H1 (cell line): ENCODE measurements at regions not wholly inside any gene's neighbourhood (a gene's known extent, or its start where the extent isn't known, plus 50 kb on each side); places are given as distances from the start of the nearest gene placed in this dataset.

Source experiments
- CTCF ChIA-PET: fragments of 300-600 bp; sonication (Branson Sonifier 250); formaldehyde crosslinking; loops from one replicate; lab custom pipeline; 2021; ENCODE audit not compliant: partially characterized antibody; lab: Charles Lee
- POLR2A ChIA-PET: fragments of 300-600 bp; sonication (Branson Sonifier 250); formaldehyde crosslinking; loops from one replicate; lab custom pipeline; 2021; ENCODE audit warnings: inconsistent platforms; ENCODE audit not compliant: partially characterized antibody; lab: Charles Lee
- DNase-seq, 2 experiments: peaks; one replicate each; pipeline versions ENCODE4 v3.0.0 to v3.0.0-alpha.2; 2010 to 2022; ENCODE audit warnings: low spot score in 2 of 2, low read depth in 1 of 2, mixed read lengths in 1 of 2
- FAIRE-seq: peaks from 2 replicates; lab custom pipeline; 2011; peaks lifted over from hg19 to GRCh38; lab: Jason Lieb, UNC
- H2AFZ ChIP-seq: 2 replicates; pipeline ENCODE4 v1.8.1; 2012; ENCODE audit warnings: low read length, inconsistent platforms
- H2AK5ac ChIP-seq: 2 replicates; pipeline ENCODE4 v1.6.1; 2013; ENCODE audit warnings: low read depth, low read length
- H2BK120ac ChIP-seq: replicated peaks from 2 replicates; pipeline ENCODE3; 2013; ENCODE audit warnings: low read depth, low read length, inconsistent platforms
- H2BK12ac ChIP-seq: 2 replicates; pipeline ENCODE4 v1.6.1; 2013; ENCODE audit warnings: low read depth, low read length
- H2BK15ac ChIP-seq: 2 replicates; pipeline ENCODE4 v1.6.1; 2013; ENCODE audit warnings: low read length
- H2BK20ac ChIP-seq: 2 replicates; pipeline ENCODE4 v1.6.1; 2013; ENCODE audit warnings: low read length
- H2BK5ac ChIP-seq: 2 replicates; pipeline ENCODE4 v1.6.1; 2013; ENCODE audit warnings: low read depth, low read length
- H3K14ac ChIP-seq: 2 replicates; pipeline ENCODE4 v1.6.1; 2013; ENCODE audit warnings: inconsistent platforms; ENCODE audit not compliant: insufficient read length
- H3K18ac ChIP-seq: 2 replicates; pipeline ENCODE4 v1.6.1; 2013; ENCODE audit warnings: low read length; ENCODE audit errors: extremely low read depth
- H3K23ac ChIP-seq: 2 replicates; pipeline ENCODE4 v1.6.1; 2013; ENCODE audit warnings: inconsistent platforms; ENCODE audit not compliant: insufficient read length
- H3K23me2 ChIP-seq: 2 replicates; pipeline ENCODE4 v1.6.1; 2013; ENCODE audit warnings: low read depth, low read length
- H3K27ac ChIP-seq: 2 replicates; pipeline ENCODE4 v1.6.1; 2011; ENCODE audit warnings: low read depth, low read length, inconsistent platforms
- H3K27me3 ChIP-seq, 4 experiments: replicated peaks in 1 of 4; 1 replicate in 1 of 4; 2 replicates in 3 of 4; pipeline versions ENCODE4 v1.6.1 to v1.8.1; 2011 to 2013; ENCODE audit warnings: low read length in 3 of 4, mild to moderate bottlenecking in 3 of 4, inconsistent platforms in 2 of 4, mixed read lengths in 2 of 4, moderate library complexity in 1 of 4; ENCODE audit not compliant: control insufficient read depth in 3 of 4, insufficient read depth in 3 of 4; ENCODE audit errors: extremely low read depth in 1 of 4
- H3K36me3 ChIP-seq, 4 experiments: 2 replicates each; pipeline versions ENCODE4 v1.6.1 to v1.8.1; 2011 to 2013; ENCODE audit warnings: mild to moderate bottlenecking in 4 of 4, low read length in 3 of 4, moderate library complexity in 2 of 4, control low read depth in 1 of 4, inconsistent platforms in 1 of 4; ENCODE audit not compliant: insufficient read depth in 4 of 4, control insufficient read depth in 2 of 4
- H3K4ac ChIP-seq: replicated peaks from 2 replicates; pipeline ENCODE3; 2013; ENCODE audit warnings: low read length, low read depth, mixed read lengths, inconsistent platforms; ENCODE audit not compliant: insufficient read length
- H3K4me1 ChIP-seq, 4 experiments: replicated peaks in 1 of 4; 1 replicate in 1 of 4; 2 replicates in 3 of 4; pipeline versions ENCODE4 v1.6.1 to v1.8.1; 2011 to 2013; ENCODE audit warnings: low read length in 3 of 4, inconsistent platforms in 2 of 4, mixed read lengths in 1 of 4; ENCODE audit not compliant: insufficient read depth in 4 of 4, control insufficient read depth in 3 of 4
- H3K4me2 ChIP-seq, 2 experiments: 2 replicates each; pipeline versions ENCODE4 v1.6.1 to v1.8.1; 2011 to 2013; ENCODE audit warnings: low read depth in 2 of 2, low read length in 2 of 2, control low read depth in 1 of 2, inconsistent platforms in 1 of 2, mild to moderate bottlenecking in 1 of 2; ENCODE audit not compliant: insufficient read depth in 1 of 2
- H3K4me3 ChIP-seq, 4 experiments: fragments of 200-600, 300-600 bp in 1 of 4; sonication (generic), shearing (Covaris generic), sonication (Bioruptor Twin) in 1 of 4; 2 replicates each; pipeline versions ENCODE4 v1.5.1 to v1.8.1; 2011 to 2016; ENCODE audit warnings: low read length in 4 of 4, low read depth in 3 of 4, control low read depth in 2 of 4, inconsistent platforms in 2 of 4, mild to moderate bottlenecking in 2 of 4, mixed read lengths in 1 of 4, moderate library complexity in 1 of 4; ENCODE audit not compliant: insufficient read depth in 2 of 4; ENCODE audit errors: extremely low read depth in 1 of 4
- H3K56ac ChIP-seq: replicated peaks from 2 replicates; pipeline ENCODE3; 2013; ENCODE audit warnings: low read depth, mild to moderate bottlenecking, mixed read lengths, low read length, inconsistent platforms; ENCODE audit not compliant: insufficient read length
- H3K79me1 ChIP-seq: 2 replicates; pipeline ENCODE4 v1.6.1; 2013; ENCODE audit warnings: low read depth, low read length, control low read depth
- H3K79me2 ChIP-seq, 2 experiments: 2 replicates each; pipeline versions ENCODE4 v1.6.1 to v1.8.1; 2012 to 2013; ENCODE audit warnings: low read length in 2 of 2, mild to moderate bottlenecking in 2 of 2, inconsistent platforms in 1 of 2; ENCODE audit not compliant: insufficient read depth in 2 of 2, control insufficient read depth in 1 of 2
- H3K9ac ChIP-seq, 4 experiments: replicated peaks in 1 of 4; 1 replicate in 1 of 4; 2 replicates in 3 of 4; pipeline versions ENCODE4 v1.6.1 to v1.8.1; 2011 to 2013; ENCODE audit warnings: low read depth in 3 of 4, low read length in 3 of 4, control low read depth in 2 of 4, mild to moderate bottlenecking in 2 of 4, moderate library complexity in 2 of 4, inconsistent platforms in 1 of 4; ENCODE audit errors: extremely low read depth in 1 of 4
- H3K9me3 ChIP-seq, 2 experiments: 2 replicates each; pipeline versions ENCODE4 v1.6.1 to v1.8.1; 2012 to 2013; ENCODE audit warnings: mild to moderate bottlenecking in 2 of 2, moderate library complexity in 2 of 2, control low read depth in 1 of 2, inconsistent platforms in 1 of 2, low read depth in 1 of 2, low read length in 1 of 2, mixed read lengths in 1 of 2; ENCODE audit not compliant: insufficient read depth in 2 of 2
- H4K20me1 ChIP-seq, 2 experiments: replicated peaks in 1 of 2; 2 replicates each; pipeline versions ENCODE3 to v1.8.1; 2011 to 2013; ENCODE audit warnings: inconsistent platforms in 2 of 2, low read length in 2 of 2, mild to moderate bottlenecking in 1 of 2; ENCODE audit not compliant: insufficient read depth in 2 of 2, control insufficient read depth in 1 of 2
- H4K5ac ChIP-seq: 2 replicates; pipeline ENCODE4 v1.6.1; 2013; ENCODE audit warnings: low read length, low read depth, mixed read lengths, inconsistent platforms; ENCODE audit not compliant: insufficient read length
- H4K8ac ChIP-seq: 2 replicates; pipeline ENCODE4 v1.8.0; 2013; ENCODE audit warnings: mild to moderate bottlenecking, moderate library complexity, low read length, inconsistent platforms; ENCODE audit not compliant: insufficient read depth; ENCODE audit errors: extremely low read depth
- H4K91ac ChIP-seq: replicated peaks from 2 replicates; pipeline ENCODE3; 2013; ENCODE audit warnings: low read length, mixed read lengths, inconsistent platforms; ENCODE audit not compliant: insufficient read length
- ATF2 ChIP-seq: IDR thresholded peaks from 2 replicates; pipeline ENCODE4 v1.6.1; 2012; ENCODE audit warnings: low read length, inconsistent platforms
- CREB1 ChIP-seq: IDR thresholded peaks from 2 replicates; pipeline ENCODE4 v1.6.1; 2012; ENCODE audit warnings: inconsistent platforms
- GABPA ChIP-seq: IDR thresholded peaks from 2 replicates; pipeline ENCODE4 v1.6.1; 2011; ENCODE audit warnings: mild to moderate bottlenecking, low read length, moderate library complexity, borderline replicate concordance; ENCODE audit not compliant: insufficient read depth
- HDAC2 ChIP-seq, 2 experiments: fragments of 300-600 bp in 1 of 2; sonication (generic) in 1 of 2; IDR thresholded peaks; 2 replicates each; pipeline ENCODE4 v1.6.1; 2011 to 2012; ENCODE audit warnings: low read depth in 2 of 2, low read length in 2 of 2, mild to moderate bottlenecking in 2 of 2, moderate library complexity in 2 of 2, borderline replicate concordance in 1 of 2, inconsistent platforms in 1 of 2
- NANOG ChIP-seq: IDR thresholded peaks from 2 replicates; pipeline ENCODE4 v1.6.1; 2011; ENCODE audit warnings: low read length, low read depth, mild to moderate bottlenecking, inconsistent platforms; ENCODE audit not compliant: insufficient read depth, poor library complexity, severe bottlenecking
- PHF8 ChIP-seq: fragments of 200-600 bp; sonication (generic); conservative IDR thresholded peaks from 2 replicates; pipeline ENCODE4 v1.7.1; 2012; ENCODE audit warnings: low read depth, mild to moderate bottlenecking, inconsistent platforms, low read length, moderate library complexity
- POLR2A ChIP-seq, 2 experiments: IDR thresholded peaks; 1 replicate in 1 of 2; 2 replicates in 1 of 2; pipeline ENCODE4 v1.6.1; 2011; ENCODE audit warnings: low read depth in 2 of 2, low read length in 2 of 2, mild to moderate bottlenecking in 2 of 2; ENCODE audit errors: control extremely low read depth in 1 of 2
- POU5F1 ChIP-seq: IDR thresholded peaks from 2 replicates; pipeline ENCODE4 v1.6.1; 2011; ENCODE audit warnings: low read depth, mild to moderate bottlenecking, low read length, moderate library complexity
- SIRT6 ChIP-seq: IDR thresholded peaks from one replicate; pipeline ENCODE4 v1.7.1; 2012; ENCODE audit warnings: low read length, inconsistent platforms
- SUZ12 ChIP-seq: fragments of 200-600 bp; sonication (generic); IDR thresholded peaks from 2 replicates; pipeline ENCODE4 v1.6.1; 2012; ENCODE audit warnings: mild to moderate bottlenecking, inconsistent platforms, low read length, moderate library complexity, mixed read lengths
- TCF12 ChIP-seq: IDR thresholded peaks from 2 replicates; pipeline ENCODE4 v1.6.1; 2011; ENCODE audit warnings: low read depth, mild to moderate bottlenecking, low read length
- YY1 ChIP-seq: IDR thresholded peaks from 2 replicates; pipeline ENCODE4 v1.6.1; 2011; ENCODE audit warnings: low read depth, mild to moderate bottlenecking, low read length
- WGBS, 2 experiments: shearing (Covaris generic) in 1 of 2; methylation state at CpG; one replicate each; pipeline versions ENCODE4 v1.1.6 to v1.1.7; 2013 to 2015; ENCODE audit warnings: low lambda C conversion rate in 2 of 2, mixed read lengths in 2 of 2, inconsistent platforms in 1 of 2, low coverage in 1 of 2, missing lambda C conversion rate in 1 of 2; ENCODE audit not compliant: insufficient replicate concordance in 2 of 2, insufficient coverage in 1 of 2, insufficient read length in 1 of 2; ENCODE audit errors: extremely low coverage in 1 of 2, missing lambda C conversion rate in 1 of 2; 5-methylcytosine and 5-hydroxymethylcytosine counted together

GRCh38 chr12:25714198-25714984 is 161.3 kb upstream of the LMNTD1 start:
- DNase-seq (no peak), FAIRE-seq (no peak)
- H3K4ac ChIP-seq = no peak overlapping the region
- no peak overlapping the region for H4K8ac ChIP-seq
- no peak overlapping the region for H3K14ac ChIP-seq
- no peak overlapping the region for H3K9ac ChIP-seq
- H3K4me2 ChIP-seq = no peak overlapping the region
- H2BK20ac ChIP-seq = no peak overlapping the region
- no peak overlapping the region for H2BK12ac ChIP-seq
- H2AFZ ChIP-seq = no peak overlapping the region
- H4K20me1 ChIP-seq = no peaks in the 10 kb centered on the region
- H3K9me3 ChIP-seq = no peaks in the 10 kb centered on the region
- no peaks in the 10 kb centered on the region for H3K23me2 ChIP-seq
- no peak overlapping the region for H3K4me3 ChIP-seq
- no peak overlapping the region for H3K23ac ChIP-seq
- H3K27ac ChIP-seq = no peak overlapping the region
- ChIA-PET POLR2A (no interaction called here), CTCF (no interaction called here)
- no peaks in the 10 kb centered on the region for H3K27me3 ChIP-seq
- no peaks in the 10 kb centered on the region for H3K36me3 ChIP-seq
- H3K56ac ChIP-seq = no peak overlapping the region
- H2BK120ac ChIP-seq = no peak overlapping the region
- H4K5ac ChIP-seq = no peak overlapping the region
- H2AK5ac ChIP-seq = no peak overlapping the region
- peaks cover 0 to 5% (median 0%) of the 10 kb centered on the region in 4 experiments; a peak in 1 of 7 replicates for H3K4me1 ChIP-seq
- WGBS, 2 experiments = 91% methylated on average over 6 of the region's 6 CpGs; no CpG with 5 or more reads in 1 of the 2 experiments
- no peaks in the 10 kb centered on the region for H3K79me2 ChIP-seq
- no peak overlapping the region for H2BK5ac ChIP-seq
- H4K91ac ChIP-seq = no peak overlapping the region
- H2BK15ac ChIP-seq = no peak overlapping the region
- no peaks in the 10 kb centered on the region for H3K79me1 ChIP-seq
- no peak overlapping the region for H3K18ac ChIP-seq
- TF ChIP-seq YY1 (no peak), POU5F1 (no peak), PHF8 (no peak), POLR2A (IDR thresholded peaks at IDR 0.05; ENCODE audit: control extremely low read depth in 1 of 2, low read depth in 2 of 2, low read length in 2 of 2) (no peak), HDAC2 (IDR thresholded peaks at IDR 0.05; ENCODE audit: borderline replicate concordance in 1 of 2, low read depth in 2 of 2, low read length in 2 of 2) (no peak), GABPA (no peak), SIRT6 (no peak), TCF12 (no peak), ATF2 (no peak), SUZ12 (no peak), CREB1 (no peak), NANOG (no peak)
